ENCODE measurements at regions not wholly inside any gene's neighbourhood (a gene's known extent, or its start where the extent isn't known, plus 50 kb on each side); places are given as distances from the start of the nearest gene placed in this dataset.

- H3K27ac ChIP-seq (ENCODE audit: insufficient read length, low read depth, low read length) = no peak overlapping the region
- H2BK12ac ChIP-seq (ENCODE audit: insufficient read length, low read depth, low read length) = no peak overlapping the region
- H2BK5ac ChIP-seq (ENCODE audit: insufficient read length, low read length) = no peak overlapping the region
- no peak overlapping the region for H3K18ac ChIP-seq (ENCODE audit: insufficient read length, low read depth, low read length)
- H4K20me1 ChIP-seq (ENCODE audit: control insufficient read depth, insufficient read depth, insufficient read length) = no peaks in the 10 kb centered on the region
- H2AK5ac ChIP-seq (ENCODE audit: insufficient read length, low read length) = no peak overlapping the region
- no peak overlapping the region for H3K23ac ChIP-seq (ENCODE audit: insufficient read length, low read depth, low read length)
- H3K36me3 Mint-ChIP-seq (ENCODE audit: insufficient read depth in 1 of 3, low read depth in 3 of 3) = no peaks in the 10 kb centered on the region
- no peak overlapping the region for H3K4me2 ChIP-seq (ENCODE audit: insufficient read depth, insufficient read length, low read length)
- no peak for TF ChIP-seq CTCF (conservative IDR thresholded peaks at IDR 0.05)
- H3K27me3 Mint-ChIP-seq (ENCODE audit: low read depth) = no peaks in the 10 kb centered on the region
- H3T11ph ChIP-seq (ENCODE audit: low read length) = no peak overlapping the region
- H2AFZ ChIP-seq (ENCODE audit: low read length) = no peak overlapping the region
- no peak overlapping the region for H3K9ac ChIP-seq (ENCODE audit: extremely low read depth, insufficient read length, low read length)
- no peaks in the 10 kb centered on the region for H3K9me3 Mint-ChIP-seq
- H2BK120ac ChIP-seq (ENCODE audit: low read depth, low read length, poor library complexity, severe bottlenecking) = no peak overlapping the region
- WGBS (ENCODE audit: extremely low coverage, insufficient read length, low lambda C conversion rate) = no CpG with 5 or more reads among the region's 2 CpGs
- no peak overlapping the region for H3K56ac ChIP-seq (ENCODE audit: insufficient read length, low read depth, low read length)
- no peak overlapping the region for H3K4ac ChIP-seq (ENCODE audit: low read depth, low read length)
- no peak overlapping the region for H3K27ac Mint-ChIP-seq
- H3K4me3 Mint-ChIP-seq = no peak overlapping the region
- H3K27me3 ChIP-seq (ENCODE audit: insufficient read depth, low read length) = no peaks in the 10 kb centered on the region
- peaks cover 5% of the 10 kb centered on the region in 2 experiments for H3K4me1 Mint-ChIP-seq
- DNase-seq = no peak
- H3K9me3 ChIP-seq (ENCODE audit: control insufficient read depth, low read depth, low read length) = no peaks in the 10 kb centered on the region
- H3K4me1 ChIP-seq (ENCODE audit: insufficient read depth, low read length) = no peaks in the 10 kb centered on the region; the same call in 1 of the 2 replicates
- H2BK15ac ChIP-seq (ENCODE audit: low read depth, low read length) = no peak overlapping the region
- H3K14ac ChIP-seq (ENCODE audit: insufficient read depth, low read length) = no peak overlapping the region
- no peak overlapping the region for H4K5ac ChIP-seq (ENCODE audit: insufficient read length, low read depth, low read length)
- H4K91ac ChIP-seq (ENCODE audit: insufficient read length, low read depth, low read length) = no peak overlapping the region
- no peaks in the 10 kb centered on the region for H3K79me2 ChIP-seq (ENCODE audit: insufficient read depth, low read length)
- no peak overlapping the region for H2BK20ac ChIP-seq (ENCODE audit: low read depth, low read length, poor library complexity, severe bottlenecking)
- H4K8ac ChIP-seq (replicated peaks; ENCODE audit: insufficient read length, low read depth, low read length) = no peak overlapping the region
- H3K79me1 ChIP-seq (ENCODE audit: insufficient read depth, low read depth, low read length, poor library complexity, severe bottlenecking) = no peaks in the 10 kb centered on the region
- H3K23me2 ChIP-seq (ENCODE audit: insufficient read length, low read depth, low read length, poor library complexity, severe bottlenecking) = no peaks in the 10 kb centered on the region
Observed at GRCh38 chr13:53135301-53135700, 106.7 kb downstream of the OLFM4 start.

All from H9 (cell line).